Left lung (tissue), 4 donors: ENCODE measurements at regions not wholly inside any gene's neighbourhood (a gene's known extent, or its start where the extent isn't known, plus 50 kb on each side); places are given as distances from the start of the nearest gene placed in this dataset.

ENCODE experiments used
- ATAC-seq: fragments of 200-7000 bp; cut with Tn5 transposase; one replicate; pipeline ENCODE4 v1.9.1; 2020; ENCODE audit warnings: moderate library complexity
- DNase-seq, 4 donors: peaks; one replicate each; pipeline ENCODE4 v3.0.0-alpha.2; 2013 to 2020
- H3K27ac ChIP-seq, 2 donors: fragments of 200-600 bp; sonication (generic) in 1 of 2; one replicate each; pipeline versions ENCODE4 v1.5.0 to v1.8.0; 2020 to 2021
- H3K27me3 ChIP-seq, 2 donors: fragments of 200-600 bp; sonication (generic) in 1 of 2; one replicate each; pipeline versions ENCODE4 v1.5.0 to v1.8.0; 2020 to 2021
- H3K36me3 ChIP-seq, 2 donors: fragments of 200-600 bp; sonication (generic) in 1 of 2; one replicate each; pipeline versions ENCODE4 v1.5.0 to v1.8.0; 2020 to 2021
- H3K4me1 ChIP-seq, 2 donors: fragments of 200-600 bp; one replicate each; pipeline ENCODE4 v1.8.0; 2021
- H3K4me3 ChIP-seq, 2 donors: fragments of 200-600 bp; sonication (generic) in 1 of 2; one replicate each; pipeline versions ENCODE4 v1.5.0 to v1.8.0; 2020 to 2021; ENCODE audit warnings: mild to moderate bottlenecking in 1 of 2
- H3K9me3 ChIP-seq, 2 donors: fragments of 200-600 bp; sonication (generic) in 1 of 2; one replicate each; pipeline versions ENCODE4 v1.5.0 to v1.8.0; 2020 to 2021
- intact Hi-C, 2 donors: fragments of 100-400 bp; cut with DNase I; formaldehyde crosslinking; loops; one replicate each; pipeline versions ENCODE4 v1.11.2 to v1.14.2; 2022
- TF ChIP-seq, protein P1 (sequence below), 2 donors: fragments of 200-600 bp; sonication (generic) in 1 of 2; IDR thresholded peaks; one replicate each; pipeline versions ENCODE4 v1.5.0 to v1.8.0; 2021; ENCODE audit warnings: antibody characterized with exemption in 2 of 2
- donor health status: DM: no; HTN: yes; CAD: no.
- donor health status: DM: no; HTN: no; CAD: no.

- TF ChIP-seq, protein P1, sequence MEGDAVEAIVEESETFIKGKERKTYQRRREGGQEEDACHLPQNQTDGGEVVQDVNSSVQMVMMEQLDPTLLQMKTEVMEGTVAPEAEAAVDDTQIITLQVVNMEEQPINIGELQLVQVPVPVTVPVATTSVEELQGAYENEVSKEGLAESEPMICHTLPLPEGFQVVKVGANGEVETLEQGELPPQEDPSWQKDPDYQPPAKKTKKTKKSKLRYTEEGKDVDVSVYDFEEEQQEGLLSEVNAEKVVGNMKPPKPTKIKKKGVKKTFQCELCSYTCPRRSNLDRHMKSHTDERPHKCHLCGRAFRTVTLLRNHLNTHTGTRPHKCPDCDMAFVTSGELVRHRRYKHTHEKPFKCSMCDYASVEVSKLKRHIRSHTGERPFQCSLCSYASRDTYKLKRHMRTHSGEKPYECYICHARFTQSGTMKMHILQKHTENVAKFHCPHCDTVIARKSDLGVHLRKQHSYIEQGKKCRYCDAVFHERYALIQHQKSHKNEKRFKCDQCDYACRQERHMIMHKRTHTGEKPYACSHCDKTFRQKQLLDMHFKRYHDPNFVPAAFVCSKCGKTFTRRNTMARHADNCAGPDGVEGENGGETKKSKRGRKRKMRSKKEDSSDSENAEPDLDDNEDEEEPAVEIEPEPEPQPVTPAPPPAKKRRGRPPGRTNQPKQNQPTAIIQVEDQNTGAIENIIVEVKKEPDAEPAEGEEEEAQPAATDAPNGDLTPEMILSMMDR (IDR thresholded peaks at IDR 0.05) = no peak
- Histone ChIP-seq H3K36me3 (no peaks in the 10 kb centered on the region), H3K9me3 (peaks cover 0 to 3% of the 10 kb centered on the region in 2 donors), H3K4me1 (no peaks in the 10 kb centered on the region), H3K27ac (no peak overlapping the region), H3K27me3 (no peaks in the 10 kb centered on the region), H3K4me3 (no peak overlapping the region)
- DNase-seq (no peak), ATAC-seq (no peak)
- intact Hi-C loops = no loop called here
Observed at GRCh38 chr16:6381896-6382295, 950.7 kb upstream of the RBFOX1 start.

GRCh38 chr16:6377956-6378355, 954.7 kb upstream of the RBFOX1 start:
- Histone ChIP-seq H3K27me3 (no peaks in the 10 kb centered on the region), H3K9me3 (peaks cover 0 to 4% of the 10 kb centered on the region in 2 donors), H3K27ac (no peak overlapping the region), H3K36me3 (no peaks in the 10 kb centered on the region), H3K4me1 (no peaks in the 10 kb centered on the region), H3K4me3 (no peak overlapping the region)
- no peak for ATAC-seq
- intact Hi-C loops = no loop called here
- no peak for DNase-seq
- TF ChIP-seq, protein P1 (IDR thresholded peaks at IDR 0.05) = no peak

- intact Hi-C loops = no loop called here
Observed at GRCh38 chr16:6375465-6376075, 957.1 kb upstream of the RBFOX1 start.

GRCh38 chr16:6374821-6375220, 957.8 kb upstream of the RBFOX1 start:
- Histone ChIP-seq H3K27ac (no peak overlapping the region), H3K4me1 (no peaks in the 10 kb centered on the region), H3K27me3 (no peaks in the 10 kb centered on the region), H3K36me3 (no peaks in the 10 kb centered on the region), H3K4me3 (no peak overlapping the region), H3K9me3 (peaks cover 0 to 15% of the 10 kb centered on the region in 2 donors)
- peak in 1 of 4 donors; percentile 0 for DNase-seq
- intact Hi-C loops = no loop called here
- TF ChIP-seq, protein P1 (IDR thresholded peaks at IDR 0.05) = no peak
- no peak for ATAC-seq

More at GRCh38 chr16:6375465-6376075, 957.1 kb upstream of the RBFOX1 start:
- TF ChIP-seq, protein P1 (IDR thresholded peaks at IDR 0.05) = no peak
- DNase-seq (no peak), ATAC-seq (no peak)
- no peaks in the 10 kb centered on the region for H3K36me3 ChIP-seq
- H3K27me3 ChIP-seq = no peaks in the 10 kb centered on the region
- H3K4me1 ChIP-seq = no peaks in the 10 kb centered on the region
- H3K27ac ChIP-seq = no peak overlapping the region
- H3K9me3 ChIP-seq = peaks cover 0 to 13% of the 10 kb centered on the region in 2 donors
- H3K4me3 ChIP-seq = no peak overlapping the region

- DNase-seq = no peak
- TF ChIP-seq, protein P1 (IDR thresholded peaks at IDR 0.05) = no peak
- intact Hi-C loops = no loop called here
- Histone ChIP-seq H3K4me1 (no peaks in the 10 kb centered on the region), H3K36me3 (no peaks in the 10 kb centered on the region), H3K9me3 (peaks cover 0 to 3% of the 10 kb centered on the region in 2 donors), H3K27me3 (no peaks in the 10 kb centered on the region), H3K4me3 (no peak overlapping the region), H3K27ac (no peak overlapping the region)
- ATAC-seq = no peak
Observed at GRCh38 chr16:6364846-6365245, 967.8 kb upstream of the RBFOX1 start.
